NB4 (cell line): ENCODE measurements at regions not wholly inside any gene's neighbourhood (a gene's known extent, or its start where the extent isn't known, plus 50 kb on each side); places are given as distances from the start of the nearest gene placed in this dataset.

Experiments used
- DNase-seq: peaks from one replicate; pipeline ENCODE4 v3.0.0; 2010; ENCODE audit warnings: low read depth
- H3K4me3 ChIP-seq: one replicate; pipeline ENCODE4 v1.5.1; 2011; ENCODE audit warnings: mild to moderate bottlenecking, low read depth, low read length, moderate library complexity
- MYC ChIP-seq: IDR thresholded peaks from 2 replicates; pipeline ENCODE4 v1.6.1; 2011; ENCODE audit warnings: low read depth, low read length
- POLR2A ChIP-seq: IDR thresholded peaks from 2 replicates; pipeline ENCODE4 v1.6.1; 2011; ENCODE audit warnings: mild to moderate bottlenecking; ENCODE audit not compliant: insufficient read length; ENCODE audit errors: extremely low read depth
- TF ChIP-seq, protein P1 (sequence below): IDR thresholded peaks from one replicate; pipeline ENCODE4 v1.5.1; 2012; ENCODE audit warnings: low read depth, low read length
- TF ChIP-seq, protein P2 (sequence below): IDR thresholded peaks from 2 replicates; pipeline ENCODE4 v1.6.1; 2011; ENCODE audit warnings: low read depth, low read length

DNA sequence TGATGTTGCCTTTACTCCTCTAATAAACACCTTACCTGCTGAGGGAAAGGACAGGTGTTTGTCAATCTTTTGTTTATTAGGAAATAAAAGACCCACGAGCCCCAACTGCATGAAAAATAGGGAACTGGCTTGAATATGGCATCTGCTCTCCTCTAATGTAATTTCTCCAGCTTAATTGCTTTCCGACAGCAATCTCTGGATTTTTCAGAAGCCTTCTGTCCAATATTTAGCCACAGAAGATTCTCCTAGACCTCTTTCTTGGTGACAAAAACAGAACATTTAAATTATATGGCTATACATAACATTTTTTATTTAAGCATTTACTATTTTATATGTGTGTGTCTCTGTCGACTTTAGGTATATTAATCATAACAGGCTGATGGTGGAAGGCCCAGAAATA is 317.4 kb upstream of the ADARB2 start:
- TF ChIP-seq, protein P1, sequence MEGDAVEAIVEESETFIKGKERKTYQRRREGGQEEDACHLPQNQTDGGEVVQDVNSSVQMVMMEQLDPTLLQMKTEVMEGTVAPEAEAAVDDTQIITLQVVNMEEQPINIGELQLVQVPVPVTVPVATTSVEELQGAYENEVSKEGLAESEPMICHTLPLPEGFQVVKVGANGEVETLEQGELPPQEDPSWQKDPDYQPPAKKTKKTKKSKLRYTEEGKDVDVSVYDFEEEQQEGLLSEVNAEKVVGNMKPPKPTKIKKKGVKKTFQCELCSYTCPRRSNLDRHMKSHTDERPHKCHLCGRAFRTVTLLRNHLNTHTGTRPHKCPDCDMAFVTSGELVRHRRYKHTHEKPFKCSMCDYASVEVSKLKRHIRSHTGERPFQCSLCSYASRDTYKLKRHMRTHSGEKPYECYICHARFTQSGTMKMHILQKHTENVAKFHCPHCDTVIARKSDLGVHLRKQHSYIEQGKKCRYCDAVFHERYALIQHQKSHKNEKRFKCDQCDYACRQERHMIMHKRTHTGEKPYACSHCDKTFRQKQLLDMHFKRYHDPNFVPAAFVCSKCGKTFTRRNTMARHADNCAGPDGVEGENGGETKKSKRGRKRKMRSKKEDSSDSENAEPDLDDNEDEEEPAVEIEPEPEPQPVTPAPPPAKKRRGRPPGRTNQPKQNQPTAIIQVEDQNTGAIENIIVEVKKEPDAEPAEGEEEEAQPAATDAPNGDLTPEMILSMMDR, result no peak
- no peak for TF ChIP-seq POLR2A
- TF ChIP-seq MYC, result no peak
- TF ChIP-seq, protein P2, sequence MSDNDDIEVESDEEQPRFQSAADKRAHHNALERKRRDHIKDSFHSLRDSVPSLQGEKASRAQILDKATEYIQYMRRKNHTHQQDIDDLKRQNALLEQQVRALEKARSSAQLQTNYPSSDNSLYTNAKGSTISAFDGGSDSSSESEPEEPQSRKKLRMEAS, result no peak
- H3K4me3 ChIP-seq, result no peak overlapping the region
- no peak for DNase-seq

DNA sequence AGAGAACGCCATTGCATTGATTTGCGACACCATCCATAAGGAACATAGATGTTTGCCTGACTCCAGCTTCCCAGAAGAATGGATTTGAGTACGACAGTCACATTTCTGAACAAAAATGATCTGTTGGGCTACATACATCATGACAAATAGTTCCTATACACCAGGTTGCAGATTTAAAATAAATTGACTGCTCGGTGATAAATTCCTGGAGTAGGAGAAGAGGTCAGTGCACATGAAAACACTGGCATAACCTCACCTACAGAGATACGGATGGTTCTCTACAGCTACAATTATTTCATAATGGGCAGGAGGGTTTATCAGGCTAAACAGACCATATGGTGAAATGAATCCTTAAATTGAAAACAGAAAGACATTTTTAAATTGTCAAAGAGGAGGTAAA is 316.5 kb upstream of the ADARB2 start:
- no peak for DNase-seq
- TF ChIP-seq MYC (no peak), POLR2A (no peak)
- TF ChIP-seq, protein P1, result no peak
- TF ChIP-seq, protein P2, result no peak
- H3K4me3 ChIP-seq, result no peak overlapping the region

DNA sequence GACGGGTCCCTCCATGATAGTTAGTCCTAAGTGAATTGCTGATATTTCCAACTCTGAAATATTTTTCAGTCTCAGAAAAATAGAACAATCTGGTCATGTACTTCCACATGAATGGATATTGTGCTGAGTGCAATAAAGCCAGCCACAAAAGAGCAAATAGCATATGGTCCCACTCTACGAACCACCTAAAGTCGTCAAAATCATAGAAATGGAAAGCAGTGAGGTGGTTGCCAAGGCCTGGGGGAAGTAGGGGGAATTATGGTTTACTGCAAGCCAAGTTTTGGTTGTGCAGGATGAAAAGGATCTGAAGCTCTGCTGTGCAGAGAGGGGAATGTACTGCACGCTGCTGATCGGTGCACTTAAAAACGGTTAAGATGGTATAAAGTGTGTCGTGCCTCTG is 313.8 kb upstream of the ADARB2 start:
- no peak overlapping the region for H3K4me3 ChIP-seq
- TF ChIP-seq, protein P2, result no peak
- no peak for TF ChIP-seq POLR2A
- TF ChIP-seq, protein P1, result no peak
- TF ChIP-seq MYC, result no peak
- no peak for DNase-seq

DNA sequence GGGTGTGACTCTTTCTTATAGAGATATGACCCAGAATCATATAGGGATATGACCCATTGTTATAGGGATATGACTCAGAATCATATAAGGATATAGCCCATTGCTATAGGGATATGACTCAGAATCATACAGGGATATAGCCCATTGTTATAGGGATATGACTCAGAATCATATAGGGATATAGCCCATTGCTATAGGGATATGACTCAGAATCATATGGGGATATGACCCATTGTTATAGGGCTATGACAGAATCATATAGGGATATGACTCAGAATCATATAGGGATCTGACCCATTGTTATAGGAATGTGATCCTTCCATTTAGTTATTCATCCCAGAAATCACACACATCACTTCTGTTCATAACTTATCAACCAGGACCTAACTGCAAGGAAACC is 312.2 kb upstream of the ADARB2 start:
- no peak for TF ChIP-seq MYC
- TF ChIP-seq POLR2A, result no peak
- TF ChIP-seq, protein P2, result no peak
- TF ChIP-seq, protein P1, result no peak
- no peak for DNase-seq
- no peak overlapping the region for H3K4me3 ChIP-seq

DNA sequence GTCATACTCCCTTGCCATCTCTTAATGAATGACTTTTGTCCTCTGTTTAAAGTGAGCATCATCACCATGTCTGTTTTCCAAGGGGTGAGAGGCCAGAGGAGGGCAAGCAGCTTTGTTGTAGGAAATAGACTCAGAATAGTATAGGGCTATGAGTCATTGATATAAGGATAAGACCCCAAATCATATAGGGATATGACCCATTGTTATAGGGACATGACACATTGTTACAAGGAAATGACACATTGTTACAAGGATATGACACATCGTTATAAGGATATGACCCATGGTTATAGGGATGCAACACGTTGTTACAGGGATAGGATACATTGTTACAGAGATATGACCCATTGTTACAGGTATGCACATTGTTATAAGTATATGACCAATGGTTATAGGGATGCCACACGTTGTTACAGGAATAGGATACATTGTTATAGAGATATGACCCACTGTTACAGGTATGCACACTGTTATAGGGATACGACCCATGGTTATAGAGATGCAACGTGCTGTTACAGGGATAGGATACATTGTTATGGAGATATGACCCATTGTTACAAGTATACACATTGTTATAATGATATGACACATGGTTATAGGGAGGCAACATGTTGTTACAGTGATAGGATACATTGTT is 311.1 kb upstream of the ADARB2 start:
- no peak overlapping the region for H3K4me3 ChIP-seq
- no peak for DNase-seq
- TF ChIP-seq, protein P2, result no peak
- TF ChIP-seq POLR2A (no peak), MYC (no peak)
- TF ChIP-seq, protein P1, result no peak
